ENCODE measurements at regions not wholly inside any gene's neighbourhood (a gene's known extent, or its start where the extent isn't known, plus 50 kb on each side); places are given as distances from the start of the nearest gene placed in this dataset.
A peak's percentile ranks its signal among the peaks of the same experiment; 100 is the strongest.

DNA sequence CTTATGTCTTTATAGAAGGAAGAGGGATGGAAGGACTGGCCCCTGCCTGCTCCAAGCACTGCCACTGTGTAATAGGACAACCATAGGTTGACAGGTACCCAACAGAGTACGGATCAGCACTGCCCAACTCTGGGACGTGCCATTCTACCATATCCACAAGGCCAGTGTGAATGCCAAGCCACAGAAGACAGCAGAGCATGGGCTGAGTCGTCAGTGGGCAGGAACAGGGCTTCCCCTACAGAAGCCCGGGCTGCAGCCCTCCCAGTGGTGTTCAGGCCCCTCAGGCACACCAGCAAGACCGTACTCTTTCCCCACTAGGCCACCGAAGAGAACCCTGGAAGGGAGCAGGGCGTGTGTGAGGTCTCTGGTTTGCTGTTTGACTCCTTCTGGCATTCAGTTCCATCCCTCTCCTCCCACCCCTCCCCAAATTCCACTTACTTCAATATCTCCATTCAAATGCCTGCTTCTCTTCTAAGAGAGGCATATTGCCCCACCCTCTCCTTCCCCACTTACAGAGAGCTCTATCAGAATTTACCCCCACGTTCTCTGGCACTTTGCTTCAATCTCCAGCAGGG is 209.4 kb downstream of the FOXO1 start:
- no peak overlapping the region for H3K4me3 Mint-ChIP-seq
- H3K4me1 Mint-ChIP-seq: peaks cover 26% of the 10 kb centered on the region
- H3K9me3 Mint-ChIP-seq: no peaks in the 10 kb centered on the region
- CTCF ChIA-PET: no interaction called here
- POLR2A ChIA-PET: no interaction called here
- intact Hi-C loops (cut with micrococcal nuclease): no loop called here
- H3K36me3 Mint-ChIP-seq (ENCODE audit: low read depth): no peaks in the 10 kb centered on the region
- H3K27ac Mint-ChIP-seq: no peak overlapping the region
- ATAC-seq (ENCODE audit: low read depth): no peak
- H3K27me3 Mint-ChIP-seq: no peaks in the 10 kb centered on the region
- TF ChIP-seq, protein P1, sequence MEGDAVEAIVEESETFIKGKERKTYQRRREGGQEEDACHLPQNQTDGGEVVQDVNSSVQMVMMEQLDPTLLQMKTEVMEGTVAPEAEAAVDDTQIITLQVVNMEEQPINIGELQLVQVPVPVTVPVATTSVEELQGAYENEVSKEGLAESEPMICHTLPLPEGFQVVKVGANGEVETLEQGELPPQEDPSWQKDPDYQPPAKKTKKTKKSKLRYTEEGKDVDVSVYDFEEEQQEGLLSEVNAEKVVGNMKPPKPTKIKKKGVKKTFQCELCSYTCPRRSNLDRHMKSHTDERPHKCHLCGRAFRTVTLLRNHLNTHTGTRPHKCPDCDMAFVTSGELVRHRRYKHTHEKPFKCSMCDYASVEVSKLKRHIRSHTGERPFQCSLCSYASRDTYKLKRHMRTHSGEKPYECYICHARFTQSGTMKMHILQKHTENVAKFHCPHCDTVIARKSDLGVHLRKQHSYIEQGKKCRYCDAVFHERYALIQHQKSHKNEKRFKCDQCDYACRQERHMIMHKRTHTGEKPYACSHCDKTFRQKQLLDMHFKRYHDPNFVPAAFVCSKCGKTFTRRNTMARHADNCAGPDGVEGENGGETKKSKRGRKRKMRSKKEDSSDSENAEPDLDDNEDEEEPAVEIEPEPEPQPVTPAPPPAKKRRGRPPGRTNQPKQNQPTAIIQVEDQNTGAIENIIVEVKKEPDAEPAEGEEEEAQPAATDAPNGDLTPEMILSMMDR (IDR thresholded peaks at IDR 0.05): no peak
- no peak for DNase-seq

- no peaks in the 10 kb centered on the region for H3K27me3 Mint-ChIP-seq
- no peaks in the 10 kb centered on the region for H3K9me3 Mint-ChIP-seq
- intact Hi-C loops (cut with micrococcal nuclease): no loop called here
- H3K4me3 Mint-ChIP-seq: no peak overlapping the region
- H3K36me3 Mint-ChIP-seq (ENCODE audit: low read depth): no peaks in the 10 kb centered on the region
- DNase-seq: no peak
- ChIA-PET POLR2A (no interaction called here), CTCF (interaction anchor here (0.5 to 0.9 kb wide), 2 partner anchors 10 to 389 kb away, joined by 3 to 4 read pairs; no protein-coding TSS in a partner anchor)
- TF ChIP-seq, protein P1 (IDR thresholded peaks at IDR 0.05): no peak
- peaks cover 20% of the 10 kb centered on the region for H3K4me1 Mint-ChIP-seq
- no peak overlapping the region for H3K27ac Mint-ChIP-seq
- ATAC-seq (ENCODE audit: low read depth): no peak
Measured at GRCh38 chr13:40457929-40458719, 208.3 kb downstream of the FOXO1 start.

DNA sequence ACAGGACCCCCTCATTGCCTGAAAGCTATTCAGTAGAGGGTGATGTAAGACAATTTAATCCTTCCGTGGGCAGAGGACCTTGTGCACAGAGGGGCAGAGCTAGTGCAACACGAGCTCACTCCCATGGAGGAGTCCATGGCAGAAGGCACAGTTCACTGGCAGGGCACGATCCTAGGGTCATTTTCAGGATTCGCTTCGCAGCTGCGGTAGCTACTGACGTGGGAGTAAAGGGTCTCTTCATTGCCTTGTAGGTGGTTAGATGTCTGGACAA is 207.8 kb downstream of the FOXO1 start:
- POLR2A ChIA-PET: no interaction called here

DNA sequence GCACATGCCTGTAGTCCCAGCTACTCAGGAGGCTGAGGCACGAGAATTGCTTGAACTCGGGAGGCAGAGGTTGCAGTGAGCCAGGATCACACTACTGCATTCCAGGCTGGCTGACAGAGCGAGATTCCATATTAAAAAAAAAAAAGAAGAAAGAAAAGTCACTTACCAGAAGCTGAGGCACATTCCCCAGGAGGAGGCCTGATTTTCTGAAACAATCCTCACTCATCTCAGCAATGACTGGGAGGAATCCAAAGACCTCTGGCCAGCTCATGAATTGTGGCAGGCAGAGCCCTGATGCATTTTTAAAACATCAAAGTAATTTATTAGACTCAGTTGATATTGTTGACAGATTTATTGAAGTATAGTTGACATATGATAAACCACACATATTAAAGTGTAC is 206.3 kb downstream of the FOXO1 start:
- ChIA-PET POLR2A (no interaction called here), CTCF (no interaction called here)
- DNase-seq: no peak
- Mint-ChIP-seq H3K9me3 (no peaks in the 10 kb centered on the region), H3K4me1 (peaks cover 34% of the 10 kb centered on the region), H3K27ac (no peak overlapping the region), H3K27me3 (no peaks in the 10 kb centered on the region), H3K36me3 (ENCODE audit: low read depth) (no peaks in the 10 kb centered on the region), H3K4me3 (no peak overlapping the region)
- intact Hi-C loops (cut with micrococcal nuclease): no loop called here
- no peak for ATAC-seq (ENCODE audit: low read depth)
- TF ChIP-seq, protein P1 (IDR thresholded peaks at IDR 0.05): no peak

More for the DNA sequence above, 207.8 kb downstream of the FOXO1 start:
- H3K9me3 Mint-ChIP-seq: no peaks in the 10 kb centered on the region
- intact Hi-C loops (cut with micrococcal nuclease): no loop called here
- H3K27ac Mint-ChIP-seq: no peak overlapping the region
- peaks cover 20% of the 10 kb centered on the region for H3K4me1 Mint-ChIP-seq
- H3K27me3 Mint-ChIP-seq: no peaks in the 10 kb centered on the region
- no peaks in the 10 kb centered on the region for H3K36me3 Mint-ChIP-seq (ENCODE audit: low read depth)
- CTCF ChIA-PET: interaction anchor here (0.9 to 1.1 kb wide), 2 partner anchors 11 to 389 kb away, joined by 3 to 4 read pairs; no protein-coding TSS in a partner anchor
- no peak for ATAC-seq (ENCODE audit: low read depth)
- DNase-seq: no peak
- no peak overlapping the region for H3K4me3 Mint-ChIP-seq
- TF ChIP-seq, protein P1 (IDR thresholded peaks at IDR 0.05): no peak

GRCh38 chr13:40464337-40465014 is 202.0 kb downstream of the FOXO1 start:
- Mint-ChIP-seq H3K4me3 (peak overlapping the region; percentile 20), H3K9me3 (no peaks in the 10 kb centered on the region), H3K36me3 (ENCODE audit: low read depth) (no peaks in the 10 kb centered on the region), H3K27ac (no peak overlapping the region), H3K4me1 (peaks cover 31% of the 10 kb centered on the region), H3K27me3 (no peaks in the 10 kb centered on the region)
- ATAC-seq (ENCODE audit: low read depth): peak; percentile 84
- intact Hi-C loops (cut with micrococcal nuclease): no loop called here
- ChIA-PET CTCF (no interaction called here), POLR2A (interaction anchor here (0.6 to 1.1 kb wide), 2 partner anchors 200 to 203 kb away, joined by 3 read pairs; no protein-coding TSS in a partner anchor)
- no peak for DNase-seq
- TF ChIP-seq, protein P1 (IDR thresholded peaks at IDR 0.05): no peak
